ENCODE measurements at regions not wholly inside any gene's neighbourhood (a gene's known extent, or its start where the extent isn't known, plus 50 kb on each side); places are given as distances from the start of the nearest gene placed in this dataset.
"Not testable (repeated sequence)": the region's sequence is repeated elsewhere in the genome, so short reads cannot be mapped to it uniquely, and the experiment has no call there.

- peaks cover 4% of the 10 kb centered on the region for H3K27me3 ChIP-seq (ENCODE audit: control insufficient read depth, insufficient read depth, low read length)
- H3K27ac ChIP-seq (ENCODE audit: low read depth, low read length) = no peak overlapping the region
Observed at GRCh38 chr1:148362626-148363438, 120.3 kb downstream of the PPIAL4G start.

GRCh38 chr1:148362216-148362611, 120.9 kb downstream of the PPIAL4G start:
- H3K4me1 ChIP-seq (ENCODE audit: control insufficient read depth, insufficient read depth, low read length) = no peaks in the 10 kb centered on the region
- H3K4me3 ChIP-seq (ENCODE audit: low read length) = peak overlapping the region; percentile 32
- H3K9ac ChIP-seq (ENCODE audit: low read length) = no peak overlapping the region
- no peaks in the 10 kb centered on the region for H3K36me3 ChIP-seq (ENCODE audit: control insufficient read depth, insufficient read depth, low read length)
- peaks cover 4% of the 10 kb centered on the region for H3K27me3 ChIP-seq (ENCODE audit: control insufficient read depth, insufficient read depth, low read length)
- no peak overlapping the region for H3K27ac ChIP-seq (ENCODE audit: low read depth, low read length)

More at GRCh38 chr1:148362626-148363438, 120.3 kb downstream of the PPIAL4G start:
- Histone ChIP-seq H3K9ac (ENCODE audit: low read length) (no peak overlapping the region), H3K4me1 (ENCODE audit: control insufficient read depth, insufficient read depth, low read length) (no peaks in the 10 kb centered on the region), H3K36me3 (ENCODE audit: control insufficient read depth, insufficient read depth, low read length) (no peaks in the 10 kb centered on the region), H3K4me3 (ENCODE audit: low read length) (peak overlapping the region; percentile 9)

- H3K4me3 ChIP-seq (ENCODE audit: low read length) = peak overlapping the region; percentile 32
- not testable (repeated sequence) for H3K4me1 ChIP-seq (ENCODE audit: control insufficient read depth, insufficient read depth, low read length)
Observed at GRCh38 chr1:148361427-148362215, 121.5 kb downstream of the PPIAL4G start.

GRCh38 chr1:148357037-148357436, 126.1 kb downstream of the PPIAL4G start:
- Histone ChIP-seq H3K4me1 (ENCODE audit: control insufficient read depth, insufficient read depth, low read length) (no peaks in the 10 kb centered on the region), H3K27ac (ENCODE audit: low read depth, low read length) (no peak overlapping the region), H3K27me3 (ENCODE audit: control insufficient read depth, insufficient read depth, low read length) (peaks cover 5% of the 10 kb centered on the region)

More at GRCh38 chr1:148361427-148362215, 121.5 kb downstream of the PPIAL4G start:
- H3K27ac ChIP-seq (ENCODE audit: low read depth, low read length); H3K9ac ChIP-seq (ENCODE audit: low read length); H3K36me3 ChIP-seq (ENCODE audit: control insufficient read depth, insufficient read depth, low read length); H3K27me3 ChIP-seq (ENCODE audit: control insufficient read depth, insufficient read depth, low read length): not testable (repeated sequence)

GRCh38 chr1:148355976-148356375, 127.1 kb downstream of the PPIAL4G start:
- Histone ChIP-seq H3K9ac (ENCODE audit: low read length) (no peak overlapping the region), H3K27ac (ENCODE audit: low read depth, low read length) (no peak overlapping the region), H3K4me1 (ENCODE audit: control insufficient read depth, insufficient read depth, low read length) (no peaks in the 10 kb centered on the region), H3K4me3 (ENCODE audit: low read length) (no peak overlapping the region), H3K27me3 (ENCODE audit: control insufficient read depth, insufficient read depth, low read length) (peaks cover 4% of the 10 kb centered on the region), H3K36me3 (ENCODE audit: control insufficient read depth, insufficient read depth, low read length) (no peaks in the 10 kb centered on the region)

More at GRCh38 chr1:148357037-148357436, 126.1 kb downstream of the PPIAL4G start:
- H3K9ac ChIP-seq (ENCODE audit: low read length) = no peak overlapping the region
- no peaks in the 10 kb centered on the region for H3K36me3 ChIP-seq (ENCODE audit: control insufficient read depth, insufficient read depth, low read length)
- no peak overlapping the region for H3K4me3 ChIP-seq (ENCODE audit: low read length)

- Histone ChIP-seq H3K4me3 (ENCODE audit: low read length) (no peak overlapping the region), H3K9ac (ENCODE audit: low read length) (no peak overlapping the region), H3K27me3 (ENCODE audit: control insufficient read depth, insufficient read depth, low read length) (peaks cover 4% of the 10 kb centered on the region)
Observed at GRCh38 chr1:148354913-148355308, 128.2 kb downstream of the PPIAL4G start.

GRCh38 chr1:148354284-148354912, 128.7 kb downstream of the PPIAL4G start:
- Histone ChIP-seq H3K9ac (ENCODE audit: low read length) (no peak overlapping the region), H3K4me1 (ENCODE audit: control insufficient read depth, insufficient read depth, low read length) (no peaks in the 10 kb centered on the region), H3K4me3 (ENCODE audit: low read length) (no peak overlapping the region), H3K36me3 (ENCODE audit: control insufficient read depth, insufficient read depth, low read length) (no peaks in the 10 kb centered on the region), H3K27me3 (ENCODE audit: control insufficient read depth, insufficient read depth, low read length) (peaks cover 4% of the 10 kb centered on the region), H3K27ac (ENCODE audit: low read depth, low read length) (no peak overlapping the region)

More at GRCh38 chr1:148354913-148355308, 128.2 kb downstream of the PPIAL4G start:
- H3K36me3 ChIP-seq (ENCODE audit: control insufficient read depth, insufficient read depth, low read length) = no peaks in the 10 kb centered on the region
- H3K27ac ChIP-seq (ENCODE audit: low read depth, low read length) = no peak overlapping the region
- no peaks in the 10 kb centered on the region for H3K4me1 ChIP-seq (ENCODE audit: control insufficient read depth, insufficient read depth, low read length)

- Histone ChIP-seq H3K4me1 (ENCODE audit: control insufficient read depth, insufficient read depth, low read length) (no peaks in the 10 kb centered on the region), H3K27ac (ENCODE audit: low read depth, low read length) (no peak overlapping the region), H3K9ac (ENCODE audit: low read length) (no peak overlapping the region), H3K4me3 (ENCODE audit: low read length) (no peak overlapping the region), H3K27me3 (ENCODE audit: control insufficient read depth, insufficient read depth, low read length) (peaks cover 4% of the 10 kb centered on the region), H3K36me3 (ENCODE audit: control insufficient read depth, insufficient read depth, low read length) (no peaks in the 10 kb centered on the region)
Observed at GRCh38 chr1:148353461-148354283, 129.4 kb downstream of the PPIAL4G start.

- H3K4me1 ChIP-seq (ENCODE audit: control insufficient read depth, insufficient read depth, low read length) = no peaks in the 10 kb centered on the region
- no peak overlapping the region for H3K4me3 ChIP-seq (ENCODE audit: low read length)
- no peak overlapping the region for H3K9ac ChIP-seq (ENCODE audit: low read length)
- H3K27ac ChIP-seq (ENCODE audit: low read depth, low read length) = no peak overlapping the region
- H3K27me3 ChIP-seq (ENCODE audit: control insufficient read depth, insufficient read depth, low read length) = peaks cover 4% of the 10 kb centered on the region
- no peaks in the 10 kb centered on the region for H3K36me3 ChIP-seq (ENCODE audit: control insufficient read depth, insufficient read depth, low read length)
Observed at GRCh38 chr1:148352470-148353053, 130.5 kb downstream of the PPIAL4G start.

- peaks cover 3% of the 10 kb centered on the region for H3K27me3 ChIP-seq (ENCODE audit: control insufficient read depth, insufficient read depth, low read length)
- H3K36me3 ChIP-seq (ENCODE audit: control insufficient read depth, insufficient read depth, low read length) = no peaks in the 10 kb centered on the region
- no peaks in the 10 kb centered on the region for H3K4me1 ChIP-seq (ENCODE audit: control insufficient read depth, insufficient read depth, low read length)
- H3K9ac ChIP-seq (ENCODE audit: low read length) = no peak overlapping the region
- no peak overlapping the region for H3K27ac ChIP-seq (ENCODE audit: low read depth, low read length)
- H3K4me3 ChIP-seq (ENCODE audit: low read length) = no peak overlapping the region
Observed at GRCh38 chr1:148347781-148348180, 135.3 kb downstream of the PPIAL4G start.

GRCh38 chr1:148345659-148346151, 137.4 kb downstream of the PPIAL4G start:
- not testable (repeated sequence) for H3K27ac ChIP-seq (ENCODE audit: low read depth, low read length); H3K9ac ChIP-seq (ENCODE audit: low read length); H3K36me3 ChIP-seq (ENCODE audit: control insufficient read depth, insufficient read depth, low read length); H3K27me3 ChIP-seq (ENCODE audit: control insufficient read depth, insufficient read depth, low read length); H3K4me3 ChIP-seq (ENCODE audit: low read length); H3K4me1 ChIP-seq (ENCODE audit: control insufficient read depth, insufficient read depth, low read length)

Measured in rectal smooth muscle tissue (tissue), 1 donor.